Panc1 (cell line): ENCODE measurements at regions not wholly inside any gene's neighbourhood (a gene's known extent, or its start where the extent isn't known, plus 50 kb on each side); places are given as distances from the start of the nearest gene placed in this dataset.

Experiments
- POLR2AphosphoS5 ChIP-seq: IDR thresholded peaks from 2 replicates; pipeline ENCODE4 v1.6.1; 2012; ENCODE audit warnings: mild to moderate bottlenecking, low read depth, low read length, moderate library complexity
- SIN3A ChIP-seq: IDR thresholded peaks from 2 replicates; pipeline ENCODE4 v1.6.1; 2012; ENCODE audit warnings: low read depth, mild to moderate bottlenecking, low read length, moderate library complexity, borderline replicate concordance; ENCODE audit not compliant: insufficient read depth
- TCF7L2 ChIP-seq: IDR thresholded peaks from 2 replicates; pipeline ENCODE4 v1.6.1; 2011; ENCODE audit warnings: mild to moderate bottlenecking, low read depth, low read length, inconsistent platforms
- TF ChIP-seq, protein P1 (sequence below): fragments of 450-650 bp; IDR thresholded peaks from 2 replicates; pipeline ENCODE4 v1.5.1; 2017; ENCODE audit warnings: mild to moderate bottlenecking
- TF ChIP-seq, protein P2 (sequence below), 2 experiments: IDR thresholded peaks; 2 replicates each; pipeline ENCODE4 v1.6.1; 2011 to 2012; ENCODE audit warnings: low read depth in 2 of 2, control low read depth in 1 of 2, low read length in 1 of 2, mild to moderate bottlenecking in 1 of 2, moderate library complexity in 1 of 2; ENCODE audit not compliant: insufficient read depth in 1 of 2

DNA sequence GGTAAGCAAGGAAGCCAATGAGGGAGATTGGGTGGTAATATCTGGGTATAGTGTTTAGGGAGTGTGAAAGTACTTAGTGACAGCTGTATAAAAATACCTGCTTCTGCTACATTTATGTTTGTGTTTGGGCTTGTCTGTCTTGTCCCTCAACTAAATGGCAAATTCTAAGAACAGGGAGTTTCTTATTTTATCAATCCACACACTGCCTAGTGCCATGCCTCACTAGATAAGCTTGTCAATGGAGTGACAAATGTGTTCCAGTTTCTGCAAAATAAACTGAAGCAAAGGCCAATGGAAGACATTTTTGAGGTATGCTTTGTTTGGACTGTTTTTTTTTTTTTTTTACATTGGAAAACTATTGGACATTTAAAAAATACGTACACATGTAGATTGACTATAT lies 418.0 kb downstream of the SH2D1A start:
- TF ChIP-seq, protein P1, sequence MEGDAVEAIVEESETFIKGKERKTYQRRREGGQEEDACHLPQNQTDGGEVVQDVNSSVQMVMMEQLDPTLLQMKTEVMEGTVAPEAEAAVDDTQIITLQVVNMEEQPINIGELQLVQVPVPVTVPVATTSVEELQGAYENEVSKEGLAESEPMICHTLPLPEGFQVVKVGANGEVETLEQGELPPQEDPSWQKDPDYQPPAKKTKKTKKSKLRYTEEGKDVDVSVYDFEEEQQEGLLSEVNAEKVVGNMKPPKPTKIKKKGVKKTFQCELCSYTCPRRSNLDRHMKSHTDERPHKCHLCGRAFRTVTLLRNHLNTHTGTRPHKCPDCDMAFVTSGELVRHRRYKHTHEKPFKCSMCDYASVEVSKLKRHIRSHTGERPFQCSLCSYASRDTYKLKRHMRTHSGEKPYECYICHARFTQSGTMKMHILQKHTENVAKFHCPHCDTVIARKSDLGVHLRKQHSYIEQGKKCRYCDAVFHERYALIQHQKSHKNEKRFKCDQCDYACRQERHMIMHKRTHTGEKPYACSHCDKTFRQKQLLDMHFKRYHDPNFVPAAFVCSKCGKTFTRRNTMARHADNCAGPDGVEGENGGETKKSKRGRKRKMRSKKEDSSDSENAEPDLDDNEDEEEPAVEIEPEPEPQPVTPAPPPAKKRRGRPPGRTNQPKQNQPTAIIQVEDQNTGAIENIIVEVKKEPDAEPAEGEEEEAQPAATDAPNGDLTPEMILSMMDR: no peak
- TF ChIP-seq, protein P2, sequence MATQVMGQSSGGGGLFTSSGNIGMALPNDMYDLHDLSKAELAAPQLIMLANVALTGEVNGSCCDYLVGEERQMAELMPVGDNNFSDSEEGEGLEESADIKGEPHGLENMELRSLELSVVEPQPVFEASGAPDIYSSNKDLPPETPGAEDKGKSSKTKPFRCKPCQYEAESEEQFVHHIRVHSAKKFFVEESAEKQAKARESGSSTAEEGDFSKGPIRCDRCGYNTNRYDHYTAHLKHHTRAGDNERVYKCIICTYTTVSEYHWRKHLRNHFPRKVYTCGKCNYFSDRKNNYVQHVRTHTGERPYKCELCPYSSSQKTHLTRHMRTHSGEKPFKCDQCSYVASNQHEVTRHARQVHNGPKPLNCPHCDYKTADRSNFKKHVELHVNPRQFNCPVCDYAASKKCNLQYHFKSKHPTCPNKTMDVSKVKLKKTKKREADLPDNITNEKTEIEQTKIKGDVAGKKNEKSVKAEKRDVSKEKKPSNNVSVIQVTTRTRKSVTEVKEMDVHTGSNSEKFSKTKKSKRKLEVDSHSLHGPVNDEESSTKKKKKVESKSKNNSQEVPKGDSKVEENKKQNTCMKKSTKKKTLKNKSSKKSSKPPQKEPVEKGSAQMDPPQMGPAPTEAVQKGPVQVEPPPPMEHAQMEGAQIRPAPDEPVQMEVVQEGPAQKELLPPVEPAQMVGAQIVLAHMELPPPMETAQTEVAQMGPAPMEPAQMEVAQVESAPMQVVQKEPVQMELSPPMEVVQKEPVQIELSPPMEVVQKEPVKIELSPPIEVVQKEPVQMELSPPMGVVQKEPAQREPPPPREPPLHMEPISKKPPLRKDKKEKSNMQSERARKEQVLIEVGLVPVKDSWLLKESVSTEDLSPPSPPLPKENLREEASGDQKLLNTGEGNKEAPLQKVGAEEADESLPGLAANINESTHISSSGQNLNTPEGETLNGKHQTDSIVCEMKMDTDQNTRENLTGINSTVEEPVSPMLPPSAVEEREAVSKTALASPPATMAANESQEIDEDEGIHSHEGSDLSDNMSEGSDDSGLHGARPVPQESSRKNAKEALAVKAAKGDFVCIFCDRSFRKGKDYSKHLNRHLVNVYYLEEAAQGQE (IDR thresholded peaks at IDR 0.05; ENCODE audit: insufficient read depth in 1 of 2, low read depth in 2 of 2, low read length in 1 of 2): no peak
- TF ChIP-seq POLR2AphosphoS5 (no peak), SIN3A (no peak), TCF7L2 (no peak)
